Stomach (tissue), 8 donors: ENCODE measurements at regions not wholly inside any gene's neighbourhood (a gene's known extent, or its start where the extent isn't known, plus 50 kb on each side); places are given as distances from the start of the nearest gene placed in this dataset.

ENCODE experiments used
- DNase-seq, 2 donors: peaks; one replicate each; pipeline versions ENCODE4 v3.0.0 to v3.0.0-alpha.2; 2013 to 2019
- H3K27ac ChIP-seq, 5 donors: fragments of 200-600 bp in 4 of 5; sonication (generic) in 4 of 5; one replicate each; pipeline ENCODE4 v1.5.1; 2013 to 2019; ENCODE audit warnings: mild to moderate bottlenecking in 1 of 5, moderate library complexity in 1 of 5
- H3K27me3 ChIP-seq, 3 donors: fragments of 200-600 bp; sonication (generic); one replicate each; pipeline ENCODE4 v1.5.1; 2017 to 2019; ENCODE audit warnings: mixed run types in 1 of 3
- H3K36me3 ChIP-seq, 4 donors: fragments of 200-600 bp; sonication (generic); 1 replicate in 3 of 4; 2 replicates in 1 of 4; pipeline ENCODE4 v1.5.1; 2016 to 2019
- H3K4me1 ChIP-seq, 4 donors: fragments of 200-600 bp; sonication (generic); one replicate each; pipeline ENCODE4 v1.5.1; 2016 to 2019
- H3K4me3 ChIP-seq, 4 donors: fragments of 200-600 bp; sonication (generic) in 3 of 4; one replicate each; pipeline ENCODE4 v1.5.1; 2016 to 2019; ENCODE audit warnings: mild to moderate bottlenecking in 1 of 4
- H3K9me3 ChIP-seq, 4 donors: fragments of 200-600 bp; sonication (generic); one replicate each; pipeline ENCODE4 v1.5.1; 2016 to 2019
- CTCF ChIP-seq, 7 experiments: fragments of 450-650 bp in 4 of 7; fragments of 200-600 bp in 3 of 7; sonication (generic) in 3 of 7; IDR thresholded peaks; one replicate each; pipeline ENCODE4 v1.5.1; 2016 to 2019; ENCODE audit warnings: antibody characterized with exemption in 7 of 7, control low read depth in 2 of 7, mild to moderate bottlenecking in 1 of 7
- EP300 ChIP-seq: sonication (generic); formaldehyde crosslinking; IDR thresholded peaks from one replicate; pipeline ENCODE4 v1.6.1; 2017; ENCODE audit warnings: antibody characterized with exemption
- POLR2A ChIP-seq, 4 donors: fragments of 450-650 bp; IDR thresholded peaks; one replicate each; pipeline ENCODE4 v1.6.1; 2016; ENCODE audit warnings: antibody characterized with exemption in 4 of 4, control low read depth in 2 of 4, mild to moderate bottlenecking in 1 of 4, moderate library complexity in 1 of 4
- POLR2AphosphoS5 ChIP-seq, 3 donors: sonication (generic); formaldehyde crosslinking; IDR thresholded peaks; one replicate each; pipeline ENCODE4 v1.6.1; 2016; ENCODE audit warnings: antibody characterized with exemption in 3 of 3
- WGBS, 5 donors: extraction: QIAGEN DNeasy Blood & Tissue Kit in 3 of 5; methylation state at CpG; one replicate each; pipeline versions ENCODE4 v1.1.5 to v1.1.7; 2013 to 2018; 5-methylcytosine and 5-hydroxymethylcytosine counted together
- intact Hi-C: fragments of 100-400 bp; cut with DNase I; formaldehyde crosslinking; loops from one replicate; pipeline ENCODE4 v1.15.1; 2023; ENCODE audit warnings: low total_unique reads
- donor health status: healthy with polysubstance abuse.
- donor health status: Bipolar disorder and iron deficiency.
- donor health status: healthy.

GRCh38 chr18:24972577-24972976, 379.4 kb downstream of the ZNF521 start:
- Histone ChIP-seq H3K27ac (no peak overlapping the region), H3K36me3 (no peaks in the 10 kb centered on the region), H3K4me1 (no peaks in the 10 kb centered on the region), H3K4me3 (no peak overlapping the region), H3K27me3 (no peaks in the 10 kb centered on the region), H3K9me3 (no peaks in the 10 kb centered on the region)
- WGBS, 5 donors: 84 to 92% (median 87%) methylated on average over 4 of the region's 4 CpGs
- intact Hi-C loops: no loop called here
- DNase-seq: no peak
- TF ChIP-seq POLR2AphosphoS5 (IDR thresholded peaks at IDR 0.05) (no peak), POLR2A (IDR thresholded peaks at IDR 0.05) (no peak), EP300 (no peak), CTCF (IDR thresholded peaks at IDR 0.05) (no peak)

GRCh38 chr18:24974431-24974830, 377.5 kb downstream of the ZNF521 start:
- DNase-seq: peak in 1 of 2 donors; percentile 35
- H3K36me3 ChIP-seq: no peaks in the 10 kb centered on the region
- no peaks in the 10 kb centered on the region for H3K9me3 ChIP-seq
- H3K4me3 ChIP-seq: no peak overlapping the region
- WGBS, 5 donors: 66 to 92% (median 83%) methylated on average over 2 of the region's 2 CpGs
- H3K27me3 ChIP-seq: no peaks in the 10 kb centered on the region
- H3K27ac ChIP-seq: no peak overlapping the region
- intact Hi-C loops: no loop called here
- H3K4me1 ChIP-seq: no peaks in the 10 kb centered on the region
- TF ChIP-seq EP300 (no peak), CTCF (IDR thresholded peaks at IDR 0.05) (no peak), POLR2A (IDR thresholded peaks at IDR 0.05) (no peak), POLR2AphosphoS5 (IDR thresholded peaks at IDR 0.05) (no peak)

- Histone ChIP-seq H3K36me3 (no peaks in the 10 kb centered on the region), H3K4me3 (no peak overlapping the region), H3K27ac (no peak overlapping the region), H3K9me3 (no peaks in the 10 kb centered on the region), H3K27me3 (no peaks in the 10 kb centered on the region), H3K4me1 (no peaks in the 10 kb centered on the region)
- intact Hi-C loops: no loop called here
- DNase-seq: no peak
- TF ChIP-seq POLR2A (IDR thresholded peaks at IDR 0.05) (no peak), CTCF (IDR thresholded peaks at IDR 0.05) (no peak), EP300 (no peak)
- WGBS, 5 donors: 86 to 92% (median 88%) methylated on average over 6 of the region's 6 CpGs
Measured at GRCh38 chr18:24975496-24976372, 376.2 kb downstream of the ZNF521 start.

GRCh38 chr18:24976502-24976901, 375.5 kb downstream of the ZNF521 start:
- TF ChIP-seq EP300 (no peak), CTCF (IDR thresholded peaks at IDR 0.05) (no peak), POLR2A (IDR thresholded peaks at IDR 0.05) (no peak), POLR2AphosphoS5 (IDR thresholded peaks at IDR 0.05) (no peak)
- Histone ChIP-seq H3K4me1 (no peaks in the 10 kb centered on the region), H3K27ac (no peak overlapping the region), H3K4me3 (no peak overlapping the region), H3K27me3 (no peaks in the 10 kb centered on the region), H3K36me3 (no peaks in the 10 kb centered on the region), H3K9me3 (no peaks in the 10 kb centered on the region)
- WGBS, 5 donors: 33 to 52% (median 35%) methylated on average over 4 of the region's 4 CpGs
- intact Hi-C loops: no loop called here
- no peak for DNase-seq
